ENCODE measurements at regions not wholly inside any gene's neighbourhood (a gene's known extent, or its start where the extent isn't known, plus 50 kb on each side); places are given as distances from the start of the nearest gene placed in this dataset.

DNA sequence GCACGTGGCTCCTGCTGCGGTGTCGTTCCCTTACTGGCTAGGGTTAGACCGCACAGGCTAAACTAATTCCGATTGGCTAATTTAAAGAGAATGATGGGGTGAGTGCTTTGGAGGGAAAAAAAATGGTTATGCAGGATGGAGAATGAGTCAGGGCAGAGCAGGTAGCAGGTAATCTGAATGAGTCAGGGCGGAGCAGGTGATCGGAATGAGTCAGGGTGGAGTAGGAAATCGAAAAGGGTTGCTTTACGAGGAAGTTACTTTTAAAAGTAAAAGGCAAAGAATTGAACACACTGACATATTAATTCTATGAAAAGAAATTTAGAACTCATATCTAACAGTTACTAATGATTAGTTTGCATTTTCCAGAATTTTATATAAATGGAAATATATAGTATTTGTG, 335.5 kb downstream of the FOXO1 start:
- Histone ChIP-seq H3K27ac (no peak overlapping the region), H3K36me3 (no peaks in the 10 kb centered on the region), H3K4me1 (ENCODE audit: control insufficient read depth in 1 of 2, insufficient read depth in 1 of 2, low read depth in 1 of 2, low read length in 1 of 2) (no peaks in the 10 kb centered on the region), H3K4me3 (ENCODE audit: low read depth in 1 of 2, low read length in 1 of 2) (no peak overlapping the region), H3K9me3 (no peaks in the 10 kb centered on the region), H3K27me3 (no peaks in the 10 kb centered on the region)
- no peak for TF ChIP-seq CTCF (IDR thresholded peaks at IDR 0.05)

- H3K36me3 ChIP-seq: no peaks in the 10 kb centered on the region
- no peak overlapping the region for H3K27ac ChIP-seq
- H3K4me3 ChIP-seq (ENCODE audit: low read depth in 1 of 2, low read length in 1 of 2): no peak overlapping the region
- no peaks in the 10 kb centered on the region for H3K4me1 ChIP-seq (ENCODE audit: control insufficient read depth in 1 of 2, insufficient read depth in 1 of 2, low read depth in 1 of 2, low read length in 1 of 2)
- H3K27me3 ChIP-seq: no peaks in the 10 kb centered on the region
- no peaks in the 10 kb centered on the region for H3K9me3 ChIP-seq
- TF ChIP-seq CTCF (IDR thresholded peaks at IDR 0.05): no peak
Measured at GRCh38 chr13:40331802-40332201, 334.6 kb downstream of the FOXO1 start.

DNA sequence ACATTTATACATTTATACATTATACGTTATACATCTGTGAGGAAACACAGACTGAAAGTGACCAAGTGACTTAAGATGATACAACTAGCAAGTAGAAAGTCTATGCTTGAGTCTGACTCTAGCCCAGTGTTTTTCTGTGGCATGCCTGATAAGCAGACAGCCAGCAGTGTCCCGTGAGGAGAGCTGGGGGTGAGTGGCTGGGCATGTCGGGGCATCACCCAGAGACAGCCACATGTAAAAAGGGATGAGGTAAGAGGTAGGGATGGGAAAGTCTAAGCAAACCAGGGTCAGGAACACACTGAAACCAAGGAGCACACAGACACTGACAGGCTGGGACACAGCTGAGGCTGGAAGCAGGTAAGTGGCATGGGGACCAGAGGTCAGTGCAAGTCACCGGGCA, 333.2 kb downstream of the FOXO1 start:
- Histone ChIP-seq H3K4me3 (ENCODE audit: low read depth in 1 of 2, low read length in 1 of 2) (no peak overlapping the region), H3K36me3 (no peaks in the 10 kb centered on the region), H3K27ac (no peak overlapping the region), H3K9me3 (no peaks in the 10 kb centered on the region), H3K4me1 (ENCODE audit: control insufficient read depth in 1 of 2, insufficient read depth in 1 of 2, low read depth in 1 of 2, low read length in 1 of 2) (no peaks in the 10 kb centered on the region), H3K27me3 (no peaks in the 10 kb centered on the region)
- no peak for TF ChIP-seq CTCF (IDR thresholded peaks at IDR 0.05)

GRCh38 chr13:40334031-40334430, 332.4 kb downstream of the FOXO1 start:
- H3K4me1 ChIP-seq (ENCODE audit: control insufficient read depth in 1 of 2, insufficient read depth in 1 of 2, low read depth in 1 of 2, low read length in 1 of 2): no peaks in the 10 kb centered on the region

GRCh38 chr13:40334616-40335015, 331.8 kb downstream of the FOXO1 start:
- H3K27me3 ChIP-seq: no peaks in the 10 kb centered on the region
- H3K36me3 ChIP-seq: no peaks in the 10 kb centered on the region
- no peak overlapping the region for H3K27ac ChIP-seq
- H3K4me1 ChIP-seq (ENCODE audit: control insufficient read depth in 1 of 2, insufficient read depth in 1 of 2, low read depth in 1 of 2, low read length in 1 of 2): no peaks in the 10 kb centered on the region
- no peak for TF ChIP-seq CTCF (IDR thresholded peaks at IDR 0.05)
- no peaks in the 10 kb centered on the region for H3K9me3 ChIP-seq
- no peak overlapping the region for H3K4me3 ChIP-seq (ENCODE audit: low read depth in 1 of 2, low read length in 1 of 2)

More at GRCh38 chr13:40334031-40334430, 332.4 kb downstream of the FOXO1 start:
- Histone ChIP-seq H3K4me3 (ENCODE audit: low read depth in 1 of 2, low read length in 1 of 2) (no peak overlapping the region), H3K27ac (no peak overlapping the region), H3K27me3 (no peaks in the 10 kb centered on the region), H3K9me3 (no peaks in the 10 kb centered on the region), H3K36me3 (no peaks in the 10 kb centered on the region)
- TF ChIP-seq CTCF (IDR thresholded peaks at IDR 0.05): no peak
